Inflammatory macrophage treated with lipopolysaccharide for 1 hour (primary cell): ENCODE measurements at regions not wholly inside any gene's neighbourhood (a gene's known extent, or its start where the extent isn't known, plus 50 kb on each side); places are given as distances from the start of the nearest gene placed in this dataset.

Source experiments
- DNase-seq, 2 donors: peaks; one replicate each; pipeline ENCODE4 v3.0.0-alpha.2; 2020 to 2022

DNA sequence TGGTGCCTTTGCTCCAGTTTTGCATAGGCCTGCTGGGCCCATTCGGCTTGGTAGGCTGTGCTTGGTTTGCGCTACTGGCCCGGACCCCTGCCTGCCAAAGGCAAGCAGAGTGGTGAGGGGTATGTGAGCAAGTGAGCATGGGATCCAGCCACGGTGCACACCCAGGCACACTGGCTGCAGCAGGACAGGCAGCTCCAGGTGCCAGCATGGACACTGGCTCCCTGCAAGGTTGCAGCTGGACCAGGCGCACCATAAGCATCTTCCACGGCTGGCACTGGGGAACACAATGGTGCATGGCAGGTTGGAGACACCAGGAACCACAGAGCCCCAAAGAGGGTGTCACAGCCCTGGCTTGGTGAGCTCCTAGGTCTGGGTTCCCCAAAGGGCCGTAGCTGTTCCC lies 693.5 kb upstream of the PTBP2 start:
- DNase-seq = no peak

DNA sequence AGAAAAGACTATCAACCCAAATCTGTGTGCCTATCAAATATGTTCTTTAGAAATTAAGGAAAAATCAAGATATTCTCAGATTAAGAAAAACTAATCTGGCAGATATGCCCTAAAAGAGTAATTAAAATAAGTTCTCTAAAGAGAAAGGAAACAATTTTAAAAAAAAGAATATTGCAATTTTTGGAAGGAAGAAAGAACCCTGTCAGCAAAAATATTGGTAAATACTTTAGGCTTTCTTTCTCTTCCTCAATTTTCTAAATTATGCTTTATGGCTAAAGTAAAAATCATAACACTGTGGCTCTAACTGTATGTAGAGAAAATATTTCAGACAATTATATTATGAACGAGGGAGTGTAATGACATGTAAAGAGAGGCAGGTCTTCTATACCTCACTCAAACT lies 691.3 kb upstream of the PTBP2 start:
- no peak for DNase-seq

DNA sequence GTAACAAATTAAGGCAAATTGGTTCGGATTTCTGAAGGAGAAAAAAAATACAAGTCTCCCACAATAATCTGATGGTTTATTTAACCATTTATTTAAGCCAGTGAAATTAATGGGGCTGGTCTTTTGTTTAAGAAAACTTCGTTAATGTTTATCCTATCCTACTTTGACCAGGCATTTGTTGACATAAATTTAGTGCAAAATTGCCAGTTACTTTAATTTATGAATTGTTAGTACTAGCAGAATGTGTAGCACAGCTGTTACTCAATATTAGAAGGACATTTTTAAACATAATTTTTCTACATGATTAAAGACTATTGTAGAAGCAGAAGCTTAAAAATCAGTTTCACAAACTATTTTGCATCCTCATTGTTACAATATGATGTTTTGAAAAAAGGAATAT lies 687.6 kb upstream of the PTBP2 start:
- no peak for DNase-seq

DNA sequence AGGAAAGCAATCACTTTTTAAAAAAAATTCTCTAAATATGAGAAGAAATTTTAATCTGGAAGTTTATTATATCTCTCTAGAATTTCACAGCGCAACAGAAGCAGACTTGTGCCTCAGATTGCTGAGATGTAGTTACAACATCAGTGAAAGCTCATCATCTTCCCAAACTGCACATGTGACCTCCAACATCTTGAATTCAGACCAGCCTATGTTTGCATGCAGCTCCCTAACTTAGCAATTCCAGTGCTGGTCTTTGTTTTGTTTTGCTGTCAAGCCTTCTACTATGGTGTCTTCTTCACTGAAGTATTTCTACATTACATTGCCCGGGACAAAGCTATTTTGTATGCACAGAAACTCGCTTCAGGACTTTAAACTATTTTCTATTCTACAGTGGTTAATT lies 684.8 kb upstream of the PTBP2 start:
- no peak for DNase-seq

DNA sequence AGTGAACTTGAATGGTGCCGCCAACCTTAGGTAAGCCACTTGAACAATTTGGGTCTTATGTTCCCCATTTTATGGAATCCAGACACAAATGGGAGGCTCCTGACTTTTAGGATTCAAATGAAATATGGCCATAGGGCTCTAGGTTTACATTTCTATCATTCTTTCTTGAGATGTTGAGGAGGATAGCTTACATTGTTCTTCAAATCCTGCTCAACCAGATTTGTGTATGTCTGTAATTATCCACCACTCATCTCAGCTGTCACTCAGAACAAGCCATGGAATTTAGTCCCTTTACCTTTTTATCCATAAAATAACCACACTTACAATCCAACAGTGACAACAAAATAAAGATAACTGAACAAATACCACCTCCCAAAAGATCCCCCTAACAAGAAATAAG lies 682.9 kb upstream of the PTBP2 start:
- no peak for DNase-seq

DNA sequence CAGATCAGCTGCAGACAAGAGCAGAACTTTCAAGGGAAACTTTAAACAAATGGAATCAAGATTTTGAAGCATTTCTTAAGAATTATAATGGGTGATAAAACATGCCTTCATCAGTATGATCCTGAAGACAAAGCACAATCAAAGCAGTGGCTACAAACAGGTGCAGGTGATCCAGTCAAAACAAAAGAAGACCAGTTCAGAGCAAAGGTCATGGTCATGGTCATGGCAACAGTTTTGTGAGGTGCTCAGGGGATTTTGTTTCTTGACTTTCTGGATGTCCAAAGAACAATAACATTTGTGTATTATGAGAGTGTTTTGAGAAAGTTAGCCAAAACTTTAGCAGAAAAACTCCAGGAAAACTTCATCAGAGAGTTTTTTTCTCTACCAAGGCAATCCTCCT lies 681.7 kb upstream of the PTBP2 start:
- no peak for DNase-seq

DNA sequence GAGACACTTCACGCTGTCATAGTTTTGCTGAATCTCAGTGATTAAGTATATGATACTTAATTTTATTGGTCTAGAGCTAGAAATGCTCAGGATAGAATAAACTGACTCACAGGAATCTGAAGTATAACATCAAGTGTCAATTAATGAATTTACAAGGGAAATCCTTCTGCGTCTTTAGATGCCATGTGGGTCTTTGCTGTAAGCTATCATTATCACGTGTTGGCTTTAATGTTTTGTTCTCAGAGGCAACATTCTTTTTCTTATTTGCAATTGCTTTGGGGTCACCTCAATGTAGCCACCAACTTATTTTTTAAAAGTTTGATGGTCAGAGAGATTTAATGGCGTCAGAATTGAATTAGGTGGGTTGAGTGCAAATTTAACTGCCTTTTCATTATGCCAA lies 680.1 kb upstream of the PTBP2 start:
- no peak for DNase-seq

DNA sequence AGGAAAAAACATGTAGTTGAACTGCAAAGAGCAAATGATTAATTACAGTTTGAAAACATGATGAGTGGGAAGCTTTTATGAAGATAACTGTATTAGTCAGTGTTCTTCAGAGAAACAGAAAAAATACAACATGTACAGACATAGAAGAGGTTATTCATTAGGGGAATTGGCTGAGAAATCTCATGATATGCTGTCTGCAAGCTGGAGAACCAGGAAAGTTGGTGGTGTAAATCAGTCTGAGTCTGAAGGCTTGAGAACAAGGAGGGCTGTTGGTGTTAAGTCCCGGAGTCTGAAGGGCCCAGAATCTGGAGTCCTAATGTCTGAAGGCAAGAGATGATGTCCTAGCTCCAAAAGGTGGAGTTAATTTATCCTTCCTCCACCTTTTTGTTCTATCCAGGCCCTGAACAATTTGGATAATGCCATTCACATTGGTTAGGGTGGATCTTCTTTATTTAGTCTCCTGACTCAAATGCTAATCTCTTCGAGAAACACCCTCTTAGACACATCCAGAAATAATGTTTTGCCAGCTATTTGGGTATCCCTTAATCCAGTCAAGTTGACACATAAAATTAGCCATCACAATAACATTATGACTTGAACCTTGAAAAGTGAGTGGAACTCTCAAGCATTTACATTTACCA lies 672.9 kb upstream of the PTBP2 start:
- no peak for DNase-seq

DNA sequence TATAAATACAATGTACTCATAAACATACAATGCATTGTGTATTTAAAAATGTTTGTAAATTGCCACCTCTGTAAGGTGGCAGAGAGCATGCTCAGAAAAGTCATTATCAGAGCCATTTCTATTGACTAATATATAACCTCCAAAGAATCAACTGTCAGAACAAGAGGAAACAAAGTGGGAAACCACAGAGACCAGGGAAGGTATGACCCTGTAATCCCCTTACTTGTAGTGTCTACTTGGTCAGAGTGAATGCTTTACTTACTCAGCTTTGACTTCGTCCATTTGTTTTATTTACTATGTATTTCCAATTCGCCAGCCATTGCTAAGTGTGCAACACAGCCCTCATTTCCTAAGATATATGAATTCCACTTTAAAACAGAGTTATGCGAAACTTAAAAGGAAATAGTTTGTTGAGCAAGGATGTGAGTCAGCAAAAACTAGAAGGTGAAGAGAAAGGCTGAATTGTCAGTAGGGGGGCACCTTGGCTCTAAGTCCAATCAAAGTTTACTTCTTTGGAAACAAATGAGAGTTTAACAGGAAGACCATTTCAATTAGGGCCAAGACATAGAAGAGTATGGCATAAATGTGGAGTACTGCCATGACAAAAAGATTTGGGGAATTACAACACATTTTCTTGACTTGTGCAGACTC lies 671.7 kb upstream of the PTBP2 start:
- no peak for DNase-seq

DNA sequence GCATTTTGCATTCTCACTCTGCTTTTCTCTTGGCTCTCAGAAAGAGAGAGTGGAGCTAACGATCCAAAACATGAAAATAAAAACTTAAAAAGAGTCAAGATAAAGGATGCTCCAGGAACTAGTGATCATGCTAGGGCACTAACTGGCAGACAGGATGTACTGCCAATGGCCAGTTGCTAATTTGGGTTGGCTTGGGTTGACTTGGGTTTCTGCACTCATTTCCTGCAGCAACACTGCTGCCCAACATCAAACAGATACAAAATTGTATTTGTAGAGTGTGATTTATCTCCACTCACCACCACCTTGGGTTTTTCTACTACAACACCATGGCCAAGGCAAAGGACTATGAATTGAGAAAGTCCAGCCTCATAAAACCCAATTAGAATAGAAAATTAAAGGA lies 662.3 kb upstream of the PTBP2 start:
- no peak for DNase-seq

DNA sequence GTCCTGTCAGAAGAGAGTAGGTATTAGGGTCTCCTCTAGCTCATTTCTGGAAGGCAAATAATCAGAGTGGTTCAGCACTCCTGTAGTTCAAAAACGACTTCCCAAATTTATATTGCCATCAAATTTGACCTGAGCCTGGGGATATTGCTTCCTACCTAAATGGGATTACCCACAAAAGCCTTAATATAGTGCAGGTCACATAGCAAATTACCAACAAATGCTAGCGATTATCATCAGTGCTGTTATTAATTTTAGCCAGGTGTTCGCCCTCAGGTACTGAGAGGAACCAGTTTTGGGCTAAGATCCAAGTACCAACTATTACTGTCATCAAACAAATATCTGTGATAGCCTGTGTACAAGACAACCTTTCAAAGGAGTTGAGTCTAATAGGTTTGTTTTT lies 661.8 kb upstream of the PTBP2 start:
- no peak for DNase-seq

DNA sequence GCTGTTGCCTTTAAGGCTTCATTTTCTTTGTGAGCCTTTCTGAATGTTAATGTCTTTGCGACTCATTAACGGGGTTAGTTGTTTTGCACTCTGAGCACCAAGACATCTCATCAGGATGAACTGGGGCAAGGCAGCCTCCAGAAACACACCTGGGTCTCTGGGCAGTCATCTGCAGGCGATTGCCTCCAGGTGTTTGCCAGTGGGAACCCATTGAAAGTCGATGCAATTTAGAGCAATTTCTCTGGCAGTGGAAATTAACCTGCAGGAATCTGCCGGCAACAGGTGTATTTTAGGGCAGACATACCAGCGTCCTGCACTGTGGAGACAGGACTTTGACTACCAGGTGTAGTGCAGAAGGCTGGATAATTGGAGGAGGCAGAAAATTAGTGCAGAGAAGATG lies 661.0 kb upstream of the PTBP2 start:
- DNase-seq = no peak

DNA sequence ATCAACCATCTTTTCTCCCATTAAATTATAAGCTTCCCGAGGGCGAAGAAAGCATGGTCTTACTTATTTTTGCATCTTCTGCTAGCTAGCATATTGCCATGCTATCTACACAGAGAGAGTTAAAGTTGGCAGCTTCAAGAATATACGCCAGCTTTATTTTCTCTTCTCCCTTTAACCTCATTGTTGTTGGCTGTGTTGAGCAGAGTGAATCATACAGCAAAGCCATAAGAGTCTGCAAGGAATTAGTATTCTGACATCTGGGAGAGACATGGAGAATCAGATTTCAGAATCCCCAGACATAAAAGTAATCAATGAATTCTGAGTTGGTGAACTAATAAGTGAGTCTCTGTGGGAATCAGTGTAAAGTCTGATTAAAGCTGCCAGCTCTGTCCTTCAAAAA lies 649.6 kb upstream of the PTBP2 start:
- DNase-seq = no peak

DNA sequence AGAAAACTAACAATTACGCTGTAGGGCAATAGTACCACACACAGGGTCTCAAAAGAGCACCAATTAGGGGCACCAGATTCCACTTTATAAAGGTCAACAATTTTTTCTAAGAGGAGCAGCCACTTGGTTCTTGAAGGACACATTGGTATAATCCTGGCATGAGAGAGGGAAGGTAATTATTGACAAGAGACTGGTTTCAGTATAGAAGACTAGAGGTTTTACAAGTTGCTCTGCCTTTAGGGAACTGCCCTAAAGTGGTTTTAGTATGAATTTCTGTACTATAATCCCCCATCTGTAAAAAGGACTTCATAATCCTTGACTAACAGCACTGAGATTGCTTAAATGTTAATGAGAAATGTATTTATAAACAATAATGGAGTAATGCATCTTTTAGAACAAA lies 648.5 kb upstream of the PTBP2 start:
- DNase-seq = no peak

DNA sequence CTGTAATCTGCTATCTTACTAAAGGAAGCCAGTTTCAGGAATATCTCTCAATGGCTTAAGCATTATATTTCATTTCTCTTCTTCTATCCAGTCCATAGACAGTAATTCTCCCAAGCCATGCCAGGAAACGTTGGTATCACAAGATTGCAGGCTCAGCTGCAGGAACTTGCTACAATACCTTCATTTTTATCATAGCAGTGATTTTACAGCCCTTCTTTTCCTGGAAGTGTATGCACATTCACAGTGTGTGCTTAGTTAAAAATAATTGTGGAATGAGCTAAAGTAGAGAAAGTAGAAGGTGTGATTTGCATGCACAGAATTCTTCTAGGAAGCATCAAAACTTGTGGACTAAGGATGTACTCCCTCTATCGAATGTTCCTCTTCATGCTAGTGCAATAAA lies 647.2 kb upstream of the PTBP2 start:
- DNase-seq = no peak

DNA sequence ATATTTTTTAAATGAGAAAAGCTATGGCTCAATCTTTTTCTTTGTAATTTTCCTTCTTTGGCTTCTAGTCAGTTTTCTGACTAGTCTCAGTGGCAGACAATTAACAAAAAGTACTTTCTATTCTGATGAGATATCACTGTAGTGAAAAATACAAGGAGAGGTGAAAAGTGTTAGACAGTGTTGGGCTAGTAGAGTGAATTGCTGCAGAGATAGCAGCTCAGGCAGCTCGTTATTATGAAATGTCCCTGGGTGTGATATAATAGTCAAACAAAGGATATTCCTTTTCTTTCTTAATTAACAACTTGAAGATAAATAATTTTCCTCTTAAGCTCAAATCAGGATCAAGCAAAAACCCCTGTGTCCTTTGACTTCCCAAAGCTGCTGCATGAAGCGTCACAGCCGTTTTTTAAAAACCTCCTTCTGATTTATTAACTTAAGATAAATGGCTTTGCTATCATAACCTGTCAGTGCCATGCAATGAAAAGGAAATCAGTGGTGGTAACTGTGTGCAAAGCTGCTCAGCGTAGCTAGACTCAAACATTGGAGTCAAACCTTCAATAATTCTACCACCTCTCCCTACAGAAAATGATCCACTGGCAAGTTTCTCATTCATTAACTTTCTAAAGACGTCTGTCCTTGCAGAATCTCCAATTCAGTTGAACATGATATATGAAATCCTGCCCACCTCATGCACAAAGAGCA lies 646.6 kb upstream of the PTBP2 start:
- no peak for DNase-seq

DNA sequence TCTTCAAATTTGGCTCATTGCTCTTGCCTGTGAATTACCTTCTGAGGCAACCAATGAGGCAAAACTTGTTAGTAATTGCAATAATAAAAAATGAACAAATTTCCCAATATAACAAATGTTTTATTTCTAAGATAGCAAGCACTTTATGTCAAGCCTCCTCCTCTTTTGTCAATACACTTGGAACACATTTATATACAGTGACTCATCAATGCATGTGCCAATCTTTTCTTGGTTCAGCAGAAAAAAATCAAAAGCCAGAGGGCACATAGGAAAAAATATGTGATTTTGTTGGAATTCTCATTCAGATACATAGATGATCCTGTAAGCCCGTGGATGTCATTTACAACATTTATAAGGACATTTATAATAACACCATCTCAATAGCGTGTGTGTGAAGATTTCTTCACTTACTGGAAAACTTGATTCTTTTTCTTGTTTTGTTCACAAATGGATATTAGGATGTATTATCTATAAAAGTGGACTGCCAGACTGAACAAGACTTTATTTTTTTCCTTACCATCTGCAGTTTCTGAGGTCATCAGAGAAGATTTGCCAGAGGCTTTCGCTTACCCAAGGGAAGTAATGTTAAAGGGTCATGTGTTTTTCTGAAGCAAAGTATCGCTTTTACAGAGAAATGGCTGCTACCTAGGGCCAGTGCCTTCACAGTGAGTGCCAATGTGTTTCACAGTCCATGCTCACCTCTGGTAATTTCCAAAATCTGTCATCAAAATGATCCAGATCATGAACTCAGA lies 645.7 kb upstream of the PTBP2 start:
- DNase-seq = no peak

DNA sequence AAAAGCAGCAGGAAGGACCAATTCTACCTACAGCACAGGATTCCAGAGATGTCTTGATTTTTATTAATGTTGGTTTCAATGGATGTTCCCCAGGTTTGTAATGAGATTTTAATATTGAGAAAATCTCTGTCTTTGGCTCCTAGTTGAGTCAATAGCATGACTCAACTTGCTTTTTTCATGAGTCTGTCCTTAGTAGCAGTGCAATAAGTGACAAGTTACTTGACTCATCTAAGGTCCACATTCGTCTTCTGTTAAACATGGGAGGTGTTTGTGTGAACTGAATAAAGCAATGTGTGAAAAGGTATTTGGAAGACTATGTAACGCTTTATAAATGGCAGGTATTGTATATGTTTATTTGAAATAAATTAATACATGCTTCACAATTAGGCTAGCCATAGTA lies 645.0 kb upstream of the PTBP2 start:
- no peak for DNase-seq

DNA sequence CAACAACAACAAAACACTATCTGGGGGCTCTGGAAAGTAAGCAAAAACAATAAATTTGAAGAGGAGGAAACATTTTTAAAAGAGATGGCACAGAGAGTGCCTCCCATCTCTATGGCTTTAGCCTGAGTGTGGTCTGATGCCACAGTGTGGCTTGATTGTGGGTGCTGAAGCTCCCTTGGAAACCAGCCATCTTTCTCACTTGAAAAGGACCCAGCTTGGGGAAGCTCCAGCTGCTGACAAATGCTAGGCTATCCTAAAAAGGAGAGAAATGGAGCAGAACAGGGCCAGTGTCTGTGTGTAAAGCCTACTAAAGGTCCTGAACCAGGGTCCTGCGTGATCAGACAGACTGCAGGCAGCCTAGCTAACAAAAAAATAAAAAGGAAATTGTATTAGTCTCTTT lies 642.0 kb upstream of the PTBP2 start:
- no peak for DNase-seq

DNA sequence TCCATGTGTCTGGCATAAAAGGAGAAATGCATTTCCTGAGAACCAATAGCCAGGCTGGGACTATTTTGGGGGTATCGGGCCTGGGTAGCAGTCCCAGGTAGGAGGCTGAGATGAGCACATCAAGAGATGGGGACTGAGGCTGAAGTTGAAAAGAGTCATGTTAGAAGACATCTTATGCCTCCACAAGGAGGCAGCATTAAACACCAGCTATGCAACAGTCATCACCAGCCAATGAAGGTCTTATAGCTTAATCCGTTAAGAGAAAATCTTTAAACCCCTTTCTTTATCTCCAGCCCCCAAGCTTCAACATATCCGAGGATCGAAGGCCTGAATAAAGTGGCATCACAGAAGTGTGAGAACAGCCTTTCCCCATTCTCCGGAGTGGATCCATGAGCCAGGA lies 640.7 kb upstream of the PTBP2 start:
- DNase-seq = no peak

DNA sequence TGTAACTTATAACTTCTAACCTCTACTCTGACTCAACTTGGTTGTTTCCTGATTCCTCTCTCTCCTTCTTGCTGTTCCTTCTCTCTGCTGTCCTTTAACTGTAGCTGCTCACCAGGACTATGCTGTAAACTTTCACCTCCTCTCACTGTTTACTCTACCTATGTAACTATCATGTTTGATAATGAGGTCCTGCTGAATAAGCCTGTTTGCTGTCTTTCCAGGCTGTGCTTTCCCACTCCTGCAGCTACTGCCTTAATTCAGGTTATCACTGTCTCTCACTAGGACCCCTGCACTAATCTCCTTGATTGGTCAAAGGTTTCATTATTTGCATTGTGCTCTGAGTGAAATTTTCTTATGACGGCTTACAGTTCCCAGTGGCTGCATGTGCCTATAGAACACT lies 633.9 kb upstream of the PTBP2 start:
- no peak for DNase-seq

DNA sequence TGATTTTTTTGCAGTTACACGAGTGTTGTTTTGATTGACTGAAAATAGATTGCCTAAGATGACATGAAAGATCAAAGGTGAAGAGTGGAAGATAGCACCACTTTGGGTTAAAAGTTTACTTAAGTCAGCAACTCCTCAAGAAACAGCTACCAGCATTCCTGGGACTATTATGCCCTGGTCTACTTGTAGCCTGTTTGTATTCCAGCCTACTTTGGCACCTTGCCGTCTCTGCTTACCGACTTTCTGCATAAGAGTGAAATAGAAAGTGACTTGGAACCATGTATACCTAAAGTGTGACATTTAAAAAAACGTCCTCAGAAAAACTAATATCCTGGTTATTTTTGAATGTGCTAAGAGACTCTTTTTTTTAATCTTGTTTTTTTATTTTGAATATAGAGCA lies 631.5 kb upstream of the PTBP2 start:
- DNase-seq = no peak

DNA sequence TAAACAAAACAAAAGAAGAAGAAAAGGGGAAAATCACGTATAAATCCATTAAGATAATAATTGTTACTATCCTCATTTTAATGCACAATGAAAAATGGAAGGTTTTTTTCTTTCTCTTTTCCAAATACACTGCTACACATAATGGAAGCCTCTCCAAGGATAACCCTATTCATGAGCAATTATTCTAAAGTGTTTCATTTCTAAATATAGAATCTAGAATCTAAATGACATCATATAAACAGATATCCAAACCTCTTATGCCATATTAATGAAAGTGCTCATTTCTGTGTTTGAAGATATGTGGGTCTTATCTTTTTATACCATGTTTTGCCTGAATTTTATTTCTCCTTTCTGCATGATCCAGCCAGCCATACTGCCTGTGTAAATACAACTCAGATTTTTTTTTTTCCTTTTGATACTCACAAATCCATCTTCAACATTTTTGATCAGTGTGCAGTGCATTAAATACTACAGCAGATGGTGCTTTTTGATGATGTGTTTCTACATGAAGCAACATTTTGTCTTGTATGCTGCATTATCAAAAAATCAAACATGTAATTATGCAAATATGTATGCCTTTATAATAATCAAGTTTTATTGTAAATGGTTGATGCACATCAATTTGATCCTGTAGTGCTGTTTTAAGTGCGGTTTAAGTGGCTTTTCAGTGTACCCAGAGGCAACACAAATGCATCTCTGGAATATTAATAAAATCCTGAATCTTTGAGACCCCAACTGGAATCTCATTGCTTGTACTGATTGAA lies 625.6 kb upstream of the PTBP2 start:
- no peak for DNase-seq
